ENCODE measurements at regions not wholly inside any gene's neighbourhood (a gene's known extent, or its start where the extent isn't known, plus 50 kb on each side); places are given as distances from the start of the nearest gene placed in this dataset.

DNA sequence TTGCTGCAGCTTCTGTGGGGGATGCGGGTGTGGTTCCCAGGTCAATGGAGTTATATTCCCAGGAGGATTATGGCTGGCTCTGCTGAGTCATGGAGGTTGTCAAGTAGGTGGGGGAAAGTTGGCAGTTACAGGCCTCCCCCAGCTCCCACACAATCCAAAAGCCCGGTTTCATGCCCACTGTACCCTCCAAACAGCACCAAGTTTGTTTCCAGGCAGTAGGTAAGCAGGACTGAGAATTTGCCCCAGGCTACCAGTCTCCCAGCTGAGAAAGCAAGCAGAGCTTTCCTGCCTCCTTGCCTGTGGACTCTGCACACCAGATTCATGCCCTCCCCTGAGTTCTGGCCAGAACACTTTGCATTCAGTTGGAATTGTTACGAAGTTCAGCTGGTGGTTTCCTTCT is 578.2 kb downstream of the MEI4 start:
- TF ChIP-seq EZH2 (IDR thresholded peaks at IDR 0.05; ENCODE audit: borderline replicate concordance, low read length): no peak
- TF ChIP-seq, protein P1, sequence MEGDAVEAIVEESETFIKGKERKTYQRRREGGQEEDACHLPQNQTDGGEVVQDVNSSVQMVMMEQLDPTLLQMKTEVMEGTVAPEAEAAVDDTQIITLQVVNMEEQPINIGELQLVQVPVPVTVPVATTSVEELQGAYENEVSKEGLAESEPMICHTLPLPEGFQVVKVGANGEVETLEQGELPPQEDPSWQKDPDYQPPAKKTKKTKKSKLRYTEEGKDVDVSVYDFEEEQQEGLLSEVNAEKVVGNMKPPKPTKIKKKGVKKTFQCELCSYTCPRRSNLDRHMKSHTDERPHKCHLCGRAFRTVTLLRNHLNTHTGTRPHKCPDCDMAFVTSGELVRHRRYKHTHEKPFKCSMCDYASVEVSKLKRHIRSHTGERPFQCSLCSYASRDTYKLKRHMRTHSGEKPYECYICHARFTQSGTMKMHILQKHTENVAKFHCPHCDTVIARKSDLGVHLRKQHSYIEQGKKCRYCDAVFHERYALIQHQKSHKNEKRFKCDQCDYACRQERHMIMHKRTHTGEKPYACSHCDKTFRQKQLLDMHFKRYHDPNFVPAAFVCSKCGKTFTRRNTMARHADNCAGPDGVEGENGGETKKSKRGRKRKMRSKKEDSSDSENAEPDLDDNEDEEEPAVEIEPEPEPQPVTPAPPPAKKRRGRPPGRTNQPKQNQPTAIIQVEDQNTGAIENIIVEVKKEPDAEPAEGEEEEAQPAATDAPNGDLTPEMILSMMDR (IDR thresholded peaks at IDR 0.05; ENCODE audit: low read length): no peak

Measured in OCI-LY1 (cell line).